Naive thymus-derived CD4-positive, alpha-beta T cell (primary cell): ENCODE measurements at regions not wholly inside any gene's neighbourhood (a gene's known extent, or its start where the extent isn't known, plus 50 kb on each side); places are given as distances from the start of the nearest gene placed in this dataset.

Experiments
- ATAC-seq: fragments of 150-1000 bp; cut with Tn5 transposase; 2 replicates; pipeline ENCODE4 v1.10.0; 2021; ENCODE audit warnings: mild to moderate bottlenecking, moderate library complexity
- CTCF ChIA-PET: fragments of 350-600 bp; sonication (Branson Sonifier 250); formaldehyde crosslinking; loops from one replicate; lab custom pipeline; 2021; ENCODE audit warnings: antibody characterized with exemption; lab: Charles Lee
- POLR2A ChIA-PET: fragments of 350-600 bp; sonication (Branson Sonifier 250); formaldehyde crosslinking; loops from one replicate; lab custom pipeline; 2021; ENCODE audit warnings: antibody characterized with exemption, inconsistent platforms; lab: Charles Lee
- DNase-seq, 9 donors: peaks; one replicate each; pipeline versions ENCODE4 v3.0.0 to v3.0.0-alpha.2; 2020 to 2022; ENCODE audit warnings: mixed read lengths in 1 of 9
- H3K27ac ChIP-seq: one replicate; pipeline ENCODE4 v1.7.0; 2013; ENCODE audit warnings: mild to moderate bottlenecking, low read depth, low read length, moderate library complexity
- H3K27me3 ChIP-seq, 2 donors: one replicate each; pipeline ENCODE4 v1.7.0; 2013; ENCODE audit warnings: low read length in 2 of 2, mild to moderate bottlenecking in 2 of 2, moderate library complexity in 2 of 2; ENCODE audit not compliant: control insufficient read depth in 2 of 2, insufficient read depth in 2 of 2
- H3K36me3 ChIP-seq, 3 experiments: 1 replicate in 2 of 3; 2 replicates in 1 of 3; pipeline ENCODE4 v1.7.0; 2013; ENCODE audit warnings: low read length in 3 of 3, mild to moderate bottlenecking in 3 of 3, moderate library complexity in 1 of 3; ENCODE audit not compliant: insufficient read depth in 3 of 3, control insufficient read depth in 2 of 3
- H3K4me1 ChIP-seq, 2 donors: one replicate each; pipeline ENCODE4 v1.7.0; 2013; ENCODE audit warnings: low read length in 2 of 2, mild to moderate bottlenecking in 2 of 2, moderate library complexity in 1 of 2; ENCODE audit not compliant: control insufficient read depth in 2 of 2, insufficient read depth in 2 of 2
- H3K4me3 ChIP-seq: 2 replicates; pipeline ENCODE4 v1.7.0; 2013; ENCODE audit warnings: mild to moderate bottlenecking, low read length
- H3K9me3 ChIP-seq, 3 experiments: 1 replicate in 2 of 3; 2 replicates in 1 of 3; pipeline ENCODE4 v1.7.0; 2013; ENCODE audit warnings: low read length in 3 of 3; ENCODE audit not compliant: control insufficient read depth in 2 of 3
- H3K27ac Mint-ChIP-seq, 9 donors: one replicate each; pipeline ENCODE4 v1.8.0; 2020 to 2022; ENCODE audit warnings: mixed read lengths in 9 of 9, mild to moderate bottlenecking in 8 of 9, moderate library complexity in 5 of 9, inconsistent platforms in 2 of 9
- H3K27me3 Mint-ChIP-seq, 5 donors: one replicate each; pipeline ENCODE4 v1.8.0; 2021 to 2022; ENCODE audit warnings: mixed read lengths in 5 of 5, mild to moderate bottlenecking in 1 of 5
- H3K36me3 Mint-ChIP-seq, 5 donors: one replicate each; pipeline ENCODE4 v1.8.0; 2020 to 2022; ENCODE audit warnings: mixed read lengths in 5 of 5, mild to moderate bottlenecking in 3 of 5, inconsistent platforms in 1 of 5
- H3K4me1 Mint-ChIP-seq, 7 donors: one replicate each; pipeline ENCODE4 v1.8.0; 2020 to 2022; ENCODE audit warnings: mixed read lengths in 7 of 7, mild to moderate bottlenecking in 3 of 7, inconsistent platforms in 1 of 7
- H3K4me3 Mint-ChIP-seq, 10 donors: one replicate each; pipeline ENCODE4 v1.8.0; 2020 to 2022; ENCODE audit warnings: mild to moderate bottlenecking in 10 of 10, mixed read lengths in 10 of 10, moderate library complexity in 6 of 10, inconsistent platforms in 2 of 10
- H3K9me3 Mint-ChIP-seq, 11 donors: one replicate each; pipeline ENCODE4 v1.8.0; 2020 to 2022; ENCODE audit warnings: mixed read lengths in 11 of 11, mild to moderate bottlenecking in 4 of 11, inconsistent platforms in 1 of 11, moderate library complexity in 1 of 11
- intact Hi-C, 2 donors: fragments of 100-400 bp; cut with micrococcal nuclease; formaldehyde crosslinking; loops; one replicate each; pipeline ENCODE4 v1.15.1; 2023

DNA sequence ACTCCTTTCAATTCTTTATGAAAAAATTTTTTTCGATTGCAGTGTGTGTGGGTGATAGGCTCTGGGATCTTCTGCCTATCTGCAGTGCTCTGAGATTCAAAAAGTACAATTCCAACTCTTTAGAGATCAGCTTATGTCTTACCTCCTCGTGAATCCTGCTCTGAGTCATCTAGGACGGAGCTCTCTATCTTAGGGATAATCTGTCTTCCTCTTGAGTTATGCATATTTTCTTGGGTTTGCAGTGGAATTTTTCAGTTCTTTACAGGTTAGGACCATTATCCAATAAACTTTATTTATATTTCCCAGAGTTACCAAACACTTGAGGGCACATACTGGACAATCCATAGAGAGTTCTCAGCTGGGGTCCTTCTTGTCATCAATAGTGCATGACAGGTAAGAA, 428.6 kb downstream of the ACTR3B start:
- intact Hi-C loops, result no loop called here
- ChIA-PET POLR2A (no interaction called here), CTCF (no interaction called here)
- no peaks in the 10 kb centered on the region for H3K4me1 ChIP-seq
- DNase-seq, result no peak
- ATAC-seq, result no peak
- Mint-ChIP-seq H3K27me3 (peaks cover 0 to 17% (median 0%) of the 10 kb centered on the region in 5 donors), H3K27ac (no peak overlapping the region), H3K4me1 (no peaks in the 10 kb centered on the region), H3K36me3 (peaks cover 0 to 7% (median 0%) of the 10 kb centered on the region in 5 donors), H3K9me3 (peaks cover 0 to 9% (median 3%) of the 10 kb centered on the region in 11 donors), H3K4me3 (no peak overlapping the region)
- H3K36me3 ChIP-seq, result no peaks in the 10 kb centered on the region
- no peak overlapping the region for H3K4me3 ChIP-seq
- no peaks in the 10 kb centered on the region for H3K27me3 ChIP-seq
- H3K9me3 ChIP-seq, result no peaks in the 10 kb centered on the region
- H3K27ac ChIP-seq, result no peak overlapping the region

DNA sequence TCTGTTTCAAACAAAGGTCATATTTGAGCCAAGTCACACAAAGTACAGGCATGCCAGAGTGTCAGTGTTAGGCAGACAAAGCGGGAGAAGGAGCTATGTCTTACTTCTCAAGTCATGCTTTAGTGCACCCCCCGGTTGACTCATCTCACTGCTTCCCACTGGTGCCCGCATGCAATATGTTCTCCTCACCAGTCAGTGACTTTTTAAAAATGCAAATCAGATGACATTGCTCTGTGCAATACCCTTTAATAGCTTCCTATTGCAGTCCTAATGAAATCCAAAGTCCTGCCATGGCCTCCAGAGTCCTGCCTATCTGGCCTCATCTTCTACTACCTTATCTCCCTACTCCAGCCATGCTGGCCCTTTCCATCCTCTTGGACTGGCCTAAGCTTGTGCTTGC, 429.1 kb downstream of the ACTR3B start:
- Histone ChIP-seq H3K27me3 (no peaks in the 10 kb centered on the region), H3K9me3 (no peaks in the 10 kb centered on the region), H3K36me3 (no peaks in the 10 kb centered on the region), H3K4me1 (no peaks in the 10 kb centered on the region), H3K4me3 (no peak overlapping the region), H3K27ac (no peak overlapping the region)
- CTCF ChIA-PET, result no interaction called here
- Mint-ChIP-seq H3K36me3 (peaks cover 0 to 7% (median 0%) of the 10 kb centered on the region in 5 donors), H3K27me3 (peaks cover 0 to 17% (median 0%) of the 10 kb centered on the region in 5 donors), H3K9me3 (peaks cover 0 to 9% (median under 1%) of the 10 kb centered on the region in 11 donors), H3K27ac (no peak overlapping the region), H3K4me3 (no peak overlapping the region), H3K4me1 (no peaks in the 10 kb centered on the region)
- DNase-seq (no peak), ATAC-seq (no peak)
- POLR2A ChIA-PET, result no interaction called here
- intact Hi-C loops, result no loop called here

DNA sequence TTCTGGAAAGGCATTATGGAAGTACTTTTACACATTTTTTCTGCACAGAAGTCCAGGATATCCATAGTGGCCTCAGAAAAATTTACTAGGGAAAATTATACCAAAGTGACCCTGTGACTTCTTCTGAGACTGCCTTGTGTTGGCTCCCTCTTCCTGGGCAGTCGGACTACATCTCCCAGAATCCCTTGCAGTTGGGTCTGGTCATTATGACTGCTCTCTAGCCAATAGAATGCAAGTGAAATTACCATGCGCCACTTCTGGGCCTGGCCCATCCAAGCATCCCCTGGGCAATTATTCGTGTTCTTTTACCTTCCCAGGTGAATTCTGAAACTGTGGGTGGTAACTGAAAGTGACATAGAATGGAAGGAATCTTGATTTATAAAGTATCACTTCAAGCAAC, 430.9 kb downstream of the ACTR3B start:
- Mint-ChIP-seq H3K27ac (no peak overlapping the region), H3K27me3 (peaks cover 0 to 17% (median 0%) of the 10 kb centered on the region in 5 donors), H3K36me3 (peaks cover 0 to 7% (median 0%) of the 10 kb centered on the region in 5 donors), H3K9me3 (peaks cover 0 to 9% (median 0%) of the 10 kb centered on the region in 11 donors), H3K4me3 (no peak overlapping the region), H3K4me1 (no peaks in the 10 kb centered on the region)
- DNase-seq, result no peak
- no peak for ATAC-seq
- Histone ChIP-seq H3K27ac (no peak overlapping the region), H3K27me3 (no peaks in the 10 kb centered on the region), H3K4me3 (no peak overlapping the region), H3K36me3 (no peaks in the 10 kb centered on the region), H3K9me3 (no peaks in the 10 kb centered on the region), H3K4me1 (no peaks in the 10 kb centered on the region)
- POLR2A ChIA-PET, result no interaction called here
- intact Hi-C loops, result no loop called here
- CTCF ChIA-PET, result no interaction called here

DNA sequence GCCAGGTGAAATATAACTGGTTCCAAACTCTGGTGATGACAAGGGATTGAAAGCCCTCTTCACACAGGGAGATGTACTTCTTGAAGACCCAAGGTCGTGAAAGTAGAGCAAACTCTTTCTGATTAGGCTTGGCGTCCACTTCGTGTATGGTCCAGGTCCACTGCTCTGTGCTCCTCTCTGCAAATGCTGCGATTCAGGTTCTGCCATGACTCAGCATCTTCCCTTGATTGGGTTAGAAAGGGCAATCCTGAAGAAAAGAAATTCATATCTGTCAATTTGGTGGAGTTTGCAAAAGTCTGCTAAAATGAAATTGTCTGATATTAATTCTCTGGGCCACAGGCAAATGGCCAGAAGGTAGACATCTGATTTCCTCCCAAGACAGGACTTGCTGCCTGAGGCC, 431.4 kb downstream of the ACTR3B start:
- Histone ChIP-seq H3K9me3 (no peaks in the 10 kb centered on the region), H3K4me1 (no peaks in the 10 kb centered on the region), H3K4me3 (no peak overlapping the region), H3K36me3 (no peaks in the 10 kb centered on the region), H3K27ac (no peak overlapping the region), H3K27me3 (no peaks in the 10 kb centered on the region)
- Mint-ChIP-seq H3K36me3 (peaks cover 0 to 7% (median 0%) of the 10 kb centered on the region in 5 donors), H3K4me1 (no peaks in the 10 kb centered on the region), H3K4me3 (no peak overlapping the region), H3K27me3 (peaks cover 0 to 17% (median 0%) of the 10 kb centered on the region in 5 donors), H3K27ac (no peak overlapping the region), H3K9me3 (peaks cover 0 to 9% (median 0%) of the 10 kb centered on the region in 11 donors)
- CTCF ChIA-PET, result no interaction called here
- POLR2A ChIA-PET, result no interaction called here
- intact Hi-C loops, result no loop called here
- DNase-seq (no peak), ATAC-seq (no peak)

DNA sequence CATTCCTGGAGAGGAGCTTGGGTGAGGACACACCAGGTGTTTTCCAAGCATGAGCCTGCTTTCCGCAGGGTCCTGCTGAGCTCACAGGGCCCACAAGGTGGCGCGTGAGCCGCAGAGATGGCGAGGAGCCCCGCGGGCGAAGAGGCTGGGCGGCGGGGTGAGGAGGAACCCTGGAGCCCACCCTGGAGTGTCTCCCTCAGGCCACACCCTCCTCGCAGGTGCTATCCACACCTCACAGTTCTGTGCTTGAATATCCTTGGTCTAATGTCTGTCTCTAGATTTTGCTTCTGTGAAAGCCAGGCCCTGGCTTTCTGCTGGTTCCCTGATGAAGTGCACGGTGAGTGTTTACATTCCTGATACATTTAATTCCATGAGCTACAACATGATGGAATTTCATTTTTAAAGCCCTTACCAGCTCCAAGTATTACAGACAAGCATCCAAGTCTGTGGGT, 433.6 kb downstream of the ACTR3B start:
- DNase-seq (no peak), ATAC-seq (no peak)
- H3K36me3 ChIP-seq, result no peaks in the 10 kb centered on the region
- Mint-ChIP-seq H3K27ac (no peak overlapping the region), H3K27me3 (peaks cover 0 to 17% (median 0%) of the 10 kb centered on the region in 5 donors), H3K4me3 (no peak overlapping the region), H3K36me3 (peaks cover 0 to 7% (median 0%) of the 10 kb centered on the region in 5 donors), H3K9me3 (peaks cover 0 to 10% (median 1%) of the 10 kb centered on the region in 11 donors), H3K4me1 (no peaks in the 10 kb centered on the region)
- H3K27me3 ChIP-seq, result no peaks in the 10 kb centered on the region
- H3K27ac ChIP-seq, result no peak overlapping the region
- no peaks in the 10 kb centered on the region for H3K9me3 ChIP-seq
- CTCF ChIA-PET, result no interaction called here
- POLR2A ChIA-PET, result interaction anchor here (0.7 kb wide), 1 partner anchor 142 kb away, joined by 3 read pairs; no protein-coding TSS in a partner anchor
- intact Hi-C loops, result no loop called here
- no peaks in the 10 kb centered on the region for H3K4me1 ChIP-seq
- no peak overlapping the region for H3K4me3 ChIP-seq

DNA sequence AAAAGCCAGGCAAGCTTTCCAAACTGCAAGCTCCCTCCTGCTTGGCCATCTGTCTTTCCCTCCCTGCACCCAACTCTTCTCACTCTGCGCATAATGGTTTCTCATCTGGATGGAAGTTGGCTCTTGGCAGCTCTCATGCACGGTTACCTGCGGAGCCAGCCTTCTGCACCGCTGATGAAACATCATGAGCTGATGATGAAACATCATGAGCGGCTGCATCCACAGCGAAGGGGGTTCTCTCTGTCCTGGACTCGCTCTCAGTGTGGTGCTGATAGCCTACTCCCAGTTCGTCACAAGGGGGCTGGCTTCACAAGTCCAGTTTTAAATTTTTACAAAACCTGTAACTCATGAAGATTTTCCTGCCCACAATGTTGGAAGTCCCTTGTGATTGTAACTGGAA, 457.5 kb downstream of the ACTR3B start:
- H3K9me3 ChIP-seq, result peaks cover 0 to 9% (median 0%) of the 10 kb centered on the region in 3 experiments
- DNase-seq (no peak), ATAC-seq (no peak)
- Mint-ChIP-seq H3K36me3 (peaks cover 0 to 23% (median 12%) of the 10 kb centered on the region in 5 donors), H3K4me3 (no peak overlapping the region), H3K4me1 (no peaks in the 10 kb centered on the region), H3K27me3 (no peaks in the 10 kb centered on the region), H3K27ac (no peak overlapping the region), H3K9me3 (peaks cover 15 to 63% (median 27%) of the 10 kb centered on the region in 11 donors)
- intact Hi-C loops, result no loop called here
- POLR2A ChIA-PET, result no interaction called here
- H3K4me1 ChIP-seq, result no peaks in the 10 kb centered on the region
- no peak overlapping the region for H3K4me3 ChIP-seq
- H3K27ac ChIP-seq, result no peak overlapping the region
- CTCF ChIA-PET, result no interaction called here
- no peaks in the 10 kb centered on the region for H3K27me3 ChIP-seq
- no peaks in the 10 kb centered on the region for H3K36me3 ChIP-seq

DNA sequence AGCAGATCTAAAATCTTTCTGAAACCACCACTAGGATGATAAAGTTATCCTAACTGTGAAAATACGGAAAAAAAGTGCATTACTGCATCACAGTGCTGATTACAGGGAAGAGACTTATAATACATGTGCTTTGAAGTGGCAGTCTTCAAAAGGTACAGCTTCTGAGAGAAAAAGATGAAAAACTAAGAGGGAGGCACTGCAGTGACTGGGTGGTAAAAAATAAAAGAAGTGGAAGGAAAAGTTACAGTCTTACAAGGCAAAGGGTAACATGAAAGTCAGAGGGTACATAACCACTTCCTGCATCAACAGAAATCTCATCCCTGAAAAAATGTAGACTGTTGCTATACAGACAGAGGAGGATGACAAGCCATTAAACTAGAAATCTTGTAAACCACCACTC, 465.3 kb downstream of the ACTR3B start:
- Mint-ChIP-seq H3K27me3 (no peaks in the 10 kb centered on the region), H3K36me3 (peaks cover 0 to 17% (median 0%) of the 10 kb centered on the region in 5 donors), H3K9me3 (peaks cover 13 to 71% (median 35%) of the 10 kb centered on the region in 11 donors), H3K4me3 (no peak overlapping the region), H3K4me1 (peaks cover 0 to 3% (median 0%) of the 10 kb centered on the region in 7 donors), H3K27ac (no peak overlapping the region)
- ATAC-seq (no peak), DNase-seq (no peak)
- Histone ChIP-seq H3K4me3 (no peak overlapping the region), H3K27me3 (no peaks in the 10 kb centered on the region), H3K36me3 (no peaks in the 10 kb centered on the region), H3K4me1 (no peaks in the 10 kb centered on the region), H3K9me3 (peaks cover 0 to 23% (median 0%) of the 10 kb centered on the region in 3 experiments), H3K27ac (no peak overlapping the region)
- intact Hi-C loops, result no loop called here
- ChIA-PET CTCF (no interaction called here), POLR2A (no interaction called here)
